A673 (cell line): ENCODE measurements at regions not wholly inside any gene's neighbourhood (a gene's known extent, or its start where the extent isn't known, plus 50 kb on each side); places are given as distances from the start of the nearest gene placed in this dataset.

Source experiments
- BruUV-seq: library from RNA; stranded (reverse); fragments of 400-500 nt; replicated peaks from 2 replicates; lab custom pipeline; 2021; lab: Mats Ljungman, UMichigan
- CTCF ChIA-PET: fragments of 300-600 bp; sonication (Branson Sonifier 250); formaldehyde crosslinking; loops from one replicate; lab custom pipeline; 2022; ENCODE audit warnings: antibody characterized with exemption; lab: Charles Lee
- POLR2A ChIA-PET: fragments of 300-600 bp; sonication (Branson Sonifier 250); formaldehyde crosslinking; loops from one replicate; lab custom pipeline; 2022; ENCODE audit warnings: antibody characterized with exemption; ENCODE audit not compliant: low non-redundant PET; lab: Charles Lee
- DNase-seq: peaks from one replicate; pipeline ENCODE4 v3.0.0-alpha.2; 2015; ENCODE audit warnings: low spot score
- H3K27ac ChIP-seq: fragments of 200-600 bp; sonication (generic); 2 replicates; pipeline ENCODE4 v1.5.1; 2016; ENCODE audit warnings: mixed run types, low read depth, mild to moderate bottlenecking, mixed read lengths, antibody characterized with exemption, low read length; ENCODE audit not compliant: poor library complexity, severe bottlenecking
- H3K27me3 ChIP-seq: fragments of 200-600 bp; sonication (generic); replicated peaks from 2 replicates; pipeline ENCODE4 v1.6.1; 2017; ENCODE audit warnings: mixed run types, low read depth, mild to moderate bottlenecking, mixed read lengths, antibody characterized with exemption, low read length; ENCODE audit not compliant: insufficient read depth, poor library complexity
- H3K36me3 ChIP-seq: fragments of 200-600 bp; sonication (generic); 2 replicates; pipeline ENCODE4 v1.6.1; 2016; ENCODE audit warnings: mixed run types, mild to moderate bottlenecking, mixed read lengths, antibody characterized with exemption, low read length; ENCODE audit not compliant: insufficient read depth, poor library complexity, severe bottlenecking
- H3K4me1 ChIP-seq: fragments of 200-600 bp; sonication (generic); 2 replicates; pipeline ENCODE4 v1.6.1; 2017; ENCODE audit warnings: mixed run types, mild to moderate bottlenecking, mixed read lengths, antibody characterized with exemption, low read length; ENCODE audit not compliant: insufficient read depth, poor library complexity, severe bottlenecking
- H3K4me3 ChIP-seq: fragments of 200-600 bp; sonication (generic); 2 replicates; pipeline ENCODE4 v1.5.1; 2016; ENCODE audit warnings: low read depth, mixed run types, mild to moderate bottlenecking, mixed read lengths, low read length; ENCODE audit not compliant: poor library complexity, severe bottlenecking
- H3K9me3 ChIP-seq: fragments of 200-600 bp; sonication (generic); 2 replicates; pipeline ENCODE4 v1.6.1; 2016; ENCODE audit warnings: mixed run types, low read depth, mild to moderate bottlenecking, mixed read lengths, antibody characterized with exemption, low read length; ENCODE audit not compliant: poor library complexity, severe bottlenecking
- CTCF ChIP-seq: fragments of 300-800, 200-600 bp; sonication (generic); conservative IDR thresholded peaks from 2 replicates; pipeline ENCODE4 v1.5.1; 2017; ENCODE audit warnings: low read depth, mild to moderate bottlenecking, antibody characterized with exemption, low read length, moderate library complexity, mixed read lengths
- EZH2 ChIP-seq: fragments of 200-600 bp; sonication (generic); IDR thresholded peaks from 2 replicates; pipeline ENCODE4 v1.6.1; 2017; ENCODE audit warnings: borderline replicate concordance, low read depth, mild to moderate bottlenecking, mixed read lengths, antibody characterized with exemption, low read length; ENCODE audit not compliant: poor library complexity, severe bottlenecking
- intact Hi-C: fragments of 100-400 bp; cut with micrococcal nuclease; formaldehyde crosslinking; loops from one replicate; pipeline ENCODE4 v1.10.0; 2022; ENCODE audit not compliant: unreplicated experiment

DNA sequence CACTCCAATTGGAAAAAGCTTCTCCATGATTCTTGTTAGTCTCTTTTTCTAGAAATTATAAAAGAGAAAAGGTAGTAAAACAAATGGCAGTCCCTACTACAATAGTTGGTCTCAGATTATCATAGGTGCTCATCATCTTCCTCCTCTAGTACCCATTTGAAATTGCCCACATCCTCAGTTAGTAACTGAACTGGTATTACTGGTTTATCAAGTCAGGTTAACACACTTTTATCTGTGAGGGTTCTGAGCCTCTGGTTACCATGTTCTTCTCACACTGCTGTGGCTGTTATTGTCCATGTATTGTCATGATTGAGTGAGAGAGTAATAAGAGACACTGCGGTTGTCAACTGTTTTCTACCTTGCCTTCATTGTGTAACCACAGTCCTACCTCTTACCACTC is 901.7 kb downstream of the TLE1 start:
- Histone ChIP-seq H3K27ac (no peak overlapping the region), H3K4me3 (no peak overlapping the region), H3K36me3 (no peaks in the 10 kb centered on the region), H3K4me1 (no peaks in the 10 kb centered on the region), H3K9me3 (no peaks in the 10 kb centered on the region), H3K27me3 (no peaks in the 10 kb centered on the region)
- ChIA-PET POLR2A (no interaction called here), CTCF (no interaction called here)
- TF ChIP-seq CTCF = no peak
- TF ChIP-seq EZH2 = no peak
- no peak for DNase-seq
- intact Hi-C loops = no loop called here
- no TSS peak for BruUV-seq

- TF ChIP-seq CTCF (no peak), EZH2 (no peak)
- ChIA-PET POLR2A (no interaction called here), CTCF (no interaction called here)
- H3K36me3 ChIP-seq = no peaks in the 10 kb centered on the region
- no TSS peak for BruUV-seq
- no peak overlapping the region for H3K27ac ChIP-seq
- H3K9me3 ChIP-seq = no peaks in the 10 kb centered on the region
- no peak for DNase-seq
- no peak overlapping the region for H3K4me3 ChIP-seq
- H3K4me1 ChIP-seq = no peaks in the 10 kb centered on the region
- no peaks in the 10 kb centered on the region for H3K27me3 ChIP-seq
- intact Hi-C loops = no loop called here
These were observed 904.7 kb downstream of the TLE1 start for GRCh38 chr9:80784647-80785046.

DNA sequence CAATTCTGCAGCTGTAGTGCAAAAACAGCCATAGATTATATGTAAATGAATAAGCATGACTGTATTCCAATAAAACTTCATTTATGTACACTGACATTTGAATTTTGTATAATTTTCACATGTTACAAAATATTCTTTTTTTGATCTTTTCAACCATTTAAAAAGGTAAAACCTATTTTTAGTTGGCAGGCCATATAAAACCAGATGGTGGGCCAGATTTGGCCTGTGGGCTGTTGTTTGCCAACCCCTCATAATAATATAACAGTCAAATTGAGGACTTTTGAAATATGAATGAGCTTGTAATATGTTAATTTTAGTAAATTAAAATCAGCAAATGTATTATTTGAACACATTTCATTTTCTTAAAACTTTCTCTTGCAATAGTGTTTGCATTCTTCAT is 913.4 kb downstream of the TLE1 start:
- Histone ChIP-seq H3K9me3 (no peaks in the 10 kb centered on the region), H3K4me3 (no peak overlapping the region), H3K4me1 (no peaks in the 10 kb centered on the region), H3K36me3 (no peaks in the 10 kb centered on the region), H3K27me3 (no peaks in the 10 kb centered on the region), H3K27ac (no peak overlapping the region)
- BruUV-seq = no TSS peak
- POLR2A ChIA-PET = no interaction called here
- no peak for DNase-seq
- CTCF ChIA-PET = no interaction called here
- intact Hi-C loops = no loop called here
- TF ChIP-seq CTCF = no peak
- no peak for TF ChIP-seq EZH2
